Omental fat pad (tissue), 3 donors: ENCODE measurements at regions not wholly inside any gene's neighbourhood (a gene's known extent, or its start where the extent isn't known, plus 50 kb on each side); places are given as distances from the start of the nearest gene placed in this dataset.

Source experiments
- ATAC-seq: fragments of 150-250 bp; one replicate; pipeline ENCODE4 v1.9.1; 2016; ENCODE audit warnings: mild to moderate bottlenecking, moderate library complexity; ENCODE audit not compliant: low FRiP score
- DNase-seq: peaks from one replicate; pipeline ENCODE4 v3.0.0-alpha.2; 2019; ENCODE audit warnings: low spot score
- CTCF ChIP-seq, 3 donors: fragments of 450-650 bp; IDR thresholded peaks; one replicate each; pipeline ENCODE4 v1.5.1; 2016 to 2017; ENCODE audit warnings: antibody characterized with exemption in 3 of 3, mild to moderate bottlenecking in 3 of 3, moderate library complexity in 2 of 3

GRCh38 chr7:46233585-46234329 is 312.7 kb upstream of the IGFBP3 start:
- DNase-seq: no peak
- TF ChIP-seq CTCF (IDR thresholded peaks at IDR 0.05): no peak

DNA sequence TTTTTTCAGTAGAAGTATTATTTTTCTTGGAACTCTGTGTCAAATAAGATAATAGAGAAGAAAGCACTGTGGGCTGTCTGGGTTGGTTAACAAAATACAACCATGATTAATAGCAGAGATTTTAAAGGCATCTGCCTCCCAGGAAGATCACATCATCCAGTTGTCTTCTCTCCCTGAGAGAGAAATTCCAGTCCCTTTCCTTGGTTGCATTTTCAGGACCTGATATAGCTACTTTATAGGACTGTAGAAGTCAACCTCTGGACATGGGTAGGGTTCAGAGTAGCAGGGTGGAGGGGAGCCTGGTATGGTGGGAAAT is 309.9 kb upstream of the IGFBP3 start:
- DNase-seq: no peak
- no peak for ATAC-seq
- TF ChIP-seq CTCF (IDR thresholded peaks at IDR 0.05): no peak

More at GRCh38 chr7:46233585-46234329, 312.7 kb upstream of the IGFBP3 start:
- ATAC-seq: no peak

DNA sequence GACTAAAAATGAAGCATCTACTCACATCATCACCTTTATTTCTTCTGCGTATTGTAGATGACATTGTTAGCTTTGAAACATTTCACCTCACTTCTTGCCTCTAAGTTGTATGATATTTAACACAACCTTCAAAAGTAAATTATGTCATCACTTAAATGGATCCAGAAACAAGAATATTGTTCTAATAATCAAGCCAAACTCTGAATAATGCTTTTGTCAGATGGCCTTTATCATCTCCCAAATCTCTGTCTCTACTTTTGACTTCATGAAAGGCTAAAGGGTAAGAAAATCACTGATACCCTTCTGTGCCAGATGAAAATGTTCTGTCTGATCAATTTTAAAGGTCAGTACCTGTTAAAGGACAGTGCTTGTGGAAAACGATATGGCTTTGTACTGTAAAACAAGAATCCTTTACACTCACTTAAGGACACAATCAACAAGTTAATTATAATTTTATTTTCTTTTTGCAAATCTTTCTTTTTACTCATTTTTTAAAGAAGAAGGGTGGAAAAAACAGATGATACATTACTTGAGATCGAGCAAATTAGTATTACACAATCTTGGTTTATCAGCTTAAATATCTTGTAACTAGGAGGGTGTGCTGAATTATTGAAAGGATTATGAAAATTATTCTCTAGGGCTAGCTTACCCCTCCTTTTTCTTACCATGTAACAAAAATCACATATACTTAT is 309.4 kb upstream of the IGFBP3 start:
- ATAC-seq: no peak
- TF ChIP-seq CTCF (IDR thresholded peaks at IDR 0.05): no peak
- DNase-seq: no peak

- TF ChIP-seq CTCF (IDR thresholded peaks at IDR 0.05): no peak
- ATAC-seq: no peak
- no peak for DNase-seq
Measured at GRCh38 chr7:46229409-46229808, 308.3 kb upstream of the IGFBP3 start.

- TF ChIP-seq CTCF (IDR thresholded peaks at IDR 0.05): no peak
- ATAC-seq (no peak), DNase-seq (no peak)
Measured at GRCh38 chr7:46226860-46227259, 305.8 kb upstream of the IGFBP3 start.

GRCh38 chr7:46224363-46224762 is 303.3 kb upstream of the IGFBP3 start:
- no peak for TF ChIP-seq CTCF (IDR thresholded peaks at IDR 0.05)
- ATAC-seq (no peak), DNase-seq (no peak)

DNA sequence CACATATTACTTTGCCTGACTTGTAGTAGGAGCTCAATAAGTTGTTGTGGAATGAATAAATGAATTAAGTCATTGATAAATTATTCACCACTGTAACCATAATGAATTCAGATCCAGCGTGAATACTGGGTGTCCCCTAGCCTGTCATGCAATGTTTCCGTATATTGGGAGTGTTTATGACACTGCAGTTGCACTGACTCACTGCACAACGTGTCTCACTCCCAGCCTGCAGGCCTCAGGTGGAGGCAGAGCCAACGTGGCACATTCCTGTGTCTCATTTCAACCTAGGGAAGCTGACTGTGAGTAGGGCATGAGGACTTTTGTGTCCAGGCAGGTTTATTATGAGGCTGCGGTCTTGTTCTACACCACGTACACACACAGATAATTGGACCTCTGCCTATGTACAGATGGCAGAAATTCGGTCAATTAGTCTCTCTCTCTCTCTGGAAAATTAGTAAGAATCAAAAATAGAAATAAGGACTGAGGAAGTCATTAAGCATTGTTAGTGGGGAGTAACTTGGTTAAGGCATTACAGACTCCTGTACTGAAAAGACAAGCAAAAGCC is 299.1 kb upstream of the IGFBP3 start:
- no peak for ATAC-seq
- no peak for DNase-seq
- TF ChIP-seq CTCF (IDR thresholded peaks at IDR 0.05): no peak
